ENCODE measurements at regions not wholly inside any gene's neighbourhood (a gene's known extent, or its start where the extent isn't known, plus 50 kb on each side); places are given as distances from the start of the nearest gene placed in this dataset.

GRCh38 chr6:56821005-56821432 lies 133.9 kb upstream of the BEND6 start (continued):
- TF ChIP-seq SPEN (CRISPR knock-in tag; IDR thresholded peaks at IDR 0.05; ENCODE audit: low read depth) (no peak), ZNF256 (CRISPR knock-in tag; conservative IDR thresholded peaks at IDR 0.05) (no peak), ZNF660 (CRISPR knock-in tag; IDR thresholded peaks at IDR 0.05; ENCODE audit: borderline replicate concordance, low read depth) (no peak), ZFY (CRISPR knock-in tag; IDR thresholded peaks at IDR 0.05) (no peak), LRRFIP1 (CRISPR knock-in tag; conservative IDR thresholded peaks at IDR 0.05) (no peak), TRIM24 (CRISPR knock-in tag; IDR thresholded peaks at IDR 0.05) (no peak), NAIF1 (CRISPR knock-in tag; IDR thresholded peaks at IDR 0.05; ENCODE audit: borderline replicate concordance) (no peak), ZNF503 (CRISPR knock-in tag; IDR thresholded peaks at IDR 0.05) (peak; percentile 64; the same call in 1 of the 2 replicates), ZNF577 (CRISPR knock-in tag; IDR thresholded peaks at IDR 0.05; ENCODE audit: borderline replicate concordance, low read depth) (no peak), ZNF282 (IDR thresholded peaks at IDR 0.05; ENCODE audit: partially characterized antibody) (no peak), ZNF609 (CRISPR knock-in tag; IDR thresholded peaks at IDR 0.05; ENCODE audit: borderline replicate concordance) (peak; percentile 96), ERF (CRISPR knock-in tag; IDR thresholded peaks at IDR 0.05) (no peak), TBL1XR1 (IDR thresholded peaks at IDR 0.05; ENCODE audit: borderline replicate concordance, low read length, partially characterized antibody) (no peak), ZNF841 (CRISPR knock-in tag; IDR thresholded peaks at IDR 0.05; ENCODE audit: borderline replicate concordance) (no peak), FOXM1 (CRISPR knock-in tag; IDR thresholded peaks at IDR 0.05) (no peak), TBX3 (IDR thresholded peaks at IDR 0.05; ENCODE audit: borderline replicate concordance) (peak; percentile 98), MBD4 (IDR thresholded peaks at IDR 0.05; ENCODE audit: borderline replicate concordance, low read length) (no peak), CBX1 (IDR thresholded peaks at IDR 0.05; ENCODE audit: low read depth) (no peak), EHMT2 (IDR thresholded peaks at IDR 0.05; ENCODE audit: borderline replicate concordance, low read depth, low read length) (no peak), ZNF605 (CRISPR knock-in tag; IDR thresholded peaks at IDR 0.05) (no peak), HCFC1 (IDR thresholded peaks at IDR 0.05; ENCODE audit: low read depth, low read length) (no peak), ZNF768 (CRISPR knock-in tag; IDR thresholded peaks at IDR 0.05) (no peak), ZSCAN20 (CRISPR knock-in tag; IDR thresholded peaks at IDR 0.05; ENCODE audit: borderline replicate concordance) (no peak), SP4 (CRISPR knock-in tag; IDR thresholded peaks at IDR 0.05) (no peak)

All from HepG2 (cell line).